Liver (tissue), 3 donors: ENCODE measurements at regions not wholly inside any gene's neighbourhood (a gene's known extent, or its start where the extent isn't known, plus 50 kb on each side); places are given as distances from the start of the nearest gene placed in this dataset.

Experiments used
- EGR1 ChIP-seq, 2 donors: IDR thresholded peaks; 2 replicates each; pipeline ENCODE4 v1.6.1; 2016 to 2018; ENCODE audit warnings: antibody characterized with exemption in 2 of 2, low read depth in 2 of 2
- GABPA ChIP-seq, 2 donors: IDR thresholded peaks in 1 of 2; conservative IDR thresholded peaks in 1 of 2; 2 replicates each; pipeline ENCODE4 v1.6.1; 2016; ENCODE audit warnings: antibody characterized with exemption in 2 of 2, mild to moderate bottlenecking in 1 of 2, moderate library complexity in 1 of 2
- HNF4A ChIP-seq, 2 donors: conservative IDR thresholded peaks; 2 replicates each; pipeline ENCODE4 v1.6.1; 2016; ENCODE audit warnings: antibody characterized with exemption in 2 of 2, mild to moderate bottlenecking in 2 of 2
- JUND ChIP-seq, 2 donors: IDR thresholded peaks; 2 replicates each; pipeline ENCODE4 v1.6.1; 2016; ENCODE audit warnings: antibody characterized with exemption in 2 of 2
- RAD21 ChIP-seq, 2 donors: IDR thresholded peaks; 2 replicates each; pipeline ENCODE4 v1.6.1; 2016; ENCODE audit warnings: antibody characterized with exemption in 2 of 2, mild to moderate bottlenecking in 2 of 2
- TAF1 ChIP-seq: conservative IDR thresholded peaks from 2 replicates; pipeline ENCODE4 v1.6.1; 2016; ENCODE audit warnings: antibody characterized with exemption, mild to moderate bottlenecking
- YY1 ChIP-seq: IDR thresholded peaks from 2 replicates; pipeline ENCODE4 v1.6.1; 2016; ENCODE audit warnings: antibody characterized with exemption, mild to moderate bottlenecking
- TF ChIP-seq, protein P1 (sequence below): fragments of 150-350 bp; IDR thresholded peaks from 2 replicates; pipeline ENCODE4 v1.5.1; 2017; ENCODE audit warnings: improper control_type of control experiment, low read depth, low read length; ENCODE audit not compliant: missing input control
- TF ChIP-seq, protein P2 (sequence below): IDR thresholded peaks from 2 replicates; pipeline ENCODE4 v1.6.1; 2016; ENCODE audit warnings: antibody characterized with exemption, mild to moderate bottlenecking
- TF ChIP-seq, protein P3 (sequence below): IDR thresholded peaks from 2 replicates; pipeline ENCODE4 v1.6.1; 2016; ENCODE audit warnings: antibody characterized with exemption
- TF ChIP-seq, protein P4 (sequence below): IDR thresholded peaks from 2 replicates; pipeline ENCODE4 v1.6.1; 2016; ENCODE audit warnings: antibody characterized with exemption
- TF ChIP-seq, protein P5 (sequence below): IDR thresholded peaks from 2 replicates; pipeline ENCODE4 v1.6.1; 2016; ENCODE audit warnings: antibody characterized with exemption
- donor health status: healthy.
- donor health status: healthy.

DNA sequence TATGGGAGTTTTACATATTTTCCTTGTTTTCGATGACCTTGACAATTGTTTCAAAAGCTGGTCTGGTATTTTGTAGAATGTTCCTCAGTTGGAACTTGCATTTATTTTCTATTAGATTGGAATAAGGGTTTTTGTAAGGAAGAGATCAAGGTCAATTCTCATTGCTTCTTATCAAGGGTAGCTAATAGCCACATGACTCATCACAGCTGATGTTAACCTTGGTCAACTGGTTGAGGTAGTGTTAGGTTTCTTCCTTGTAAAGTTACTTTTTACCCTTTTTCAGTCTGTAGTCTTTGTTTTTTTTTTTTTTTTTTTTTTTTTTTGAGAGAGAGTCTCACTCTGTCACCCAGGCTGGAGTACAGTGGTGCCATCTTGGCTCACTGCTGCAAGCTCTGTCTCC, 257.2 kb downstream of the SNCA start:
- TF ChIP-seq, protein P1, sequence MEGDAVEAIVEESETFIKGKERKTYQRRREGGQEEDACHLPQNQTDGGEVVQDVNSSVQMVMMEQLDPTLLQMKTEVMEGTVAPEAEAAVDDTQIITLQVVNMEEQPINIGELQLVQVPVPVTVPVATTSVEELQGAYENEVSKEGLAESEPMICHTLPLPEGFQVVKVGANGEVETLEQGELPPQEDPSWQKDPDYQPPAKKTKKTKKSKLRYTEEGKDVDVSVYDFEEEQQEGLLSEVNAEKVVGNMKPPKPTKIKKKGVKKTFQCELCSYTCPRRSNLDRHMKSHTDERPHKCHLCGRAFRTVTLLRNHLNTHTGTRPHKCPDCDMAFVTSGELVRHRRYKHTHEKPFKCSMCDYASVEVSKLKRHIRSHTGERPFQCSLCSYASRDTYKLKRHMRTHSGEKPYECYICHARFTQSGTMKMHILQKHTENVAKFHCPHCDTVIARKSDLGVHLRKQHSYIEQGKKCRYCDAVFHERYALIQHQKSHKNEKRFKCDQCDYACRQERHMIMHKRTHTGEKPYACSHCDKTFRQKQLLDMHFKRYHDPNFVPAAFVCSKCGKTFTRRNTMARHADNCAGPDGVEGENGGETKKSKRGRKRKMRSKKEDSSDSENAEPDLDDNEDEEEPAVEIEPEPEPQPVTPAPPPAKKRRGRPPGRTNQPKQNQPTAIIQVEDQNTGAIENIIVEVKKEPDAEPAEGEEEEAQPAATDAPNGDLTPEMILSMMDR, result no peak
- TF ChIP-seq YY1, result no peak
- TF ChIP-seq, protein P2, sequence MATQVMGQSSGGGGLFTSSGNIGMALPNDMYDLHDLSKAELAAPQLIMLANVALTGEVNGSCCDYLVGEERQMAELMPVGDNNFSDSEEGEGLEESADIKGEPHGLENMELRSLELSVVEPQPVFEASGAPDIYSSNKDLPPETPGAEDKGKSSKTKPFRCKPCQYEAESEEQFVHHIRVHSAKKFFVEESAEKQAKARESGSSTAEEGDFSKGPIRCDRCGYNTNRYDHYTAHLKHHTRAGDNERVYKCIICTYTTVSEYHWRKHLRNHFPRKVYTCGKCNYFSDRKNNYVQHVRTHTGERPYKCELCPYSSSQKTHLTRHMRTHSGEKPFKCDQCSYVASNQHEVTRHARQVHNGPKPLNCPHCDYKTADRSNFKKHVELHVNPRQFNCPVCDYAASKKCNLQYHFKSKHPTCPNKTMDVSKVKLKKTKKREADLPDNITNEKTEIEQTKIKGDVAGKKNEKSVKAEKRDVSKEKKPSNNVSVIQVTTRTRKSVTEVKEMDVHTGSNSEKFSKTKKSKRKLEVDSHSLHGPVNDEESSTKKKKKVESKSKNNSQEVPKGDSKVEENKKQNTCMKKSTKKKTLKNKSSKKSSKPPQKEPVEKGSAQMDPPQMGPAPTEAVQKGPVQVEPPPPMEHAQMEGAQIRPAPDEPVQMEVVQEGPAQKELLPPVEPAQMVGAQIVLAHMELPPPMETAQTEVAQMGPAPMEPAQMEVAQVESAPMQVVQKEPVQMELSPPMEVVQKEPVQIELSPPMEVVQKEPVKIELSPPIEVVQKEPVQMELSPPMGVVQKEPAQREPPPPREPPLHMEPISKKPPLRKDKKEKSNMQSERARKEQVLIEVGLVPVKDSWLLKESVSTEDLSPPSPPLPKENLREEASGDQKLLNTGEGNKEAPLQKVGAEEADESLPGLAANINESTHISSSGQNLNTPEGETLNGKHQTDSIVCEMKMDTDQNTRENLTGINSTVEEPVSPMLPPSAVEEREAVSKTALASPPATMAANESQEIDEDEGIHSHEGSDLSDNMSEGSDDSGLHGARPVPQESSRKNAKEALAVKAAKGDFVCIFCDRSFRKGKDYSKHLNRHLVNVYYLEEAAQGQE, result no peak
- no peak for TF ChIP-seq HNF4A (conservative IDR thresholded peaks at IDR 0.05)
- TF ChIP-seq, protein P3, sequence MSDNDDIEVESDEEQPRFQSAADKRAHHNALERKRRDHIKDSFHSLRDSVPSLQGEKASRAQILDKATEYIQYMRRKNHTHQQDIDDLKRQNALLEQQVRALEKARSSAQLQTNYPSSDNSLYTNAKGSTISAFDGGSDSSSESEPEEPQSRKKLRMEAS, result no peak
- TF ChIP-seq GABPA (IDR thresholded peaks at IDR 0.05 in 1 of 2, conservative IDR thresholded peaks at IDR 0.05 in 1 of 2), result no peak
- TF ChIP-seq TAF1, result no peak
- TF ChIP-seq, protein P4, sequence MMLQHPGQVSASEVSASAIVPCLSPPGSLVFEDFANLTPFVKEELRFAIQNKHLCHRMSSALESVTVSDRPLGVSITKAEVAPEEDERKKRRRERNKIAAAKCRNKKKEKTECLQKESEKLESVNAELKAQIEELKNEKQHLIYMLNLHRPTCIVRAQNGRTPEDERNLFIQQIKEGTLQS, result no peak
- TF ChIP-seq RAD21 (IDR thresholded peaks at IDR 0.05), result no peak
- no peak for TF ChIP-seq JUND (IDR thresholded peaks at IDR 0.05)
- no peak for TF ChIP-seq EGR1 (IDR thresholded peaks at IDR 0.05; ENCODE audit: low read depth in 2 of 2)
- TF ChIP-seq, protein P5, sequence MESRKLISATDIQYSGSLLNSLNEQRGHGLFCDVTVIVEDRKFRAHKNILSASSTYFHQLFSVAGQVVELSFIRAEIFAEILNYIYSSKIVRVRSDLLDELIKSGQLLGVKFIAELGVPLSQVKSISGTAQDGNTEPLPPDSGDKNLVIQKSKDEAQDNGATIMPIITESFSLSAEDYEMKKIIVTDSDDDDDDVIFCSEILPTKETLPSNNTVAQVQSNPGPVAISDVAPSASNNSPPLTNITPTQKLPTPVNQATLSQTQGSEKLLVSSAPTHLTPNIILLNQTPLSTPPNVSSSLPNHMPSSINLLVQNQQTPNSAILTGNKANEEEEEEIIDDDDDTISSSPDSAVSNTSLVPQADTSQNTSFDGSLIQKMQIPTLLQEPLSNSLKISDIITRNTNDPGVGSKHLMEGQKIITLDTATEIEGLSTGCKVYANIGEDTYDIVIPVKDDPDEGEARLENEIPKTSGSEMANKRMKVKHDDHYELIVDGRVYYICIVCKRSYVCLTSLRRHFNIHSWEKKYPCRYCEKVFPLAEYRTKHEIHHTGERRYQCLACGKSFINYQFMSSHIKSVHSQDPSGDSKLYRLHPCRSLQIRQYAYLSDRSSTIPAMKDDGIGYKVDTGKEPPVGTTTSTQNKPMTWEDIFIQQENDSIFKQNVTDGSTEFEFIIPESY, result no peak
